Endothelial cell of umbilical vein (primary cell): ENCODE measurements at regions not wholly inside any gene's neighbourhood (a gene's known extent, or its start where the extent isn't known, plus 50 kb on each side); places are given as distances from the start of the nearest gene placed in this dataset.

Experiments
- EZH2 ChIP-seq: IDR thresholded peaks from 2 replicates; pipeline ENCODE4 v1.6.1; 2012; ENCODE audit warnings: borderline replicate concordance, low read depth, mild to moderate bottlenecking, moderate library complexity, low read length, inconsistent platforms; ENCODE audit not compliant: severe bottlenecking
- FOS ChIP-seq: IDR thresholded peaks from 2 replicates; pipeline ENCODE4 v1.6.1; 2011; ENCODE audit warnings: mild to moderate bottlenecking, low read length, moderate library complexity, borderline replicate concordance; ENCODE audit not compliant: insufficient read depth
- JUN ChIP-seq: IDR thresholded peaks from 2 replicates; pipeline ENCODE4 v1.6.1; 2011; ENCODE audit warnings: borderline replicate concordance, low read depth; ENCODE audit not compliant: insufficient read length, insufficient read depth
- MYC ChIP-seq: IDR thresholded peaks from one replicate; pipeline ENCODE4 v1.6.1; 2011; ENCODE audit warnings: mild to moderate bottlenecking, low read depth, low read length
- POLR2A ChIP-seq: IDR thresholded peaks from 2 replicates; pipeline ENCODE4 v1.6.1; 2012; ENCODE audit warnings: low read depth, mild to moderate bottlenecking, control low read depth, low read length
- POLR2AphosphoS5 ChIP-seq: IDR thresholded peaks from 2 replicates; pipeline ENCODE4 v1.6.1; 2012; ENCODE audit warnings: low read depth, mild to moderate bottlenecking, control low read depth, low read length, moderate library complexity; ENCODE audit not compliant: insufficient read depth
- TF ChIP-seq, protein P1 (sequence below): IDR thresholded peaks from 2 replicates; pipeline ENCODE4 v1.6.1; 2011; ENCODE audit not compliant: insufficient read depth, insufficient read length
- TF ChIP-seq, protein P2 (sequence below), 2 donors: IDR thresholded peaks; 1 replicate in 1 of 2; 2 replicates in 1 of 2; pipeline ENCODE4 v1.5.1; 2011; ENCODE audit warnings: low read length in 2 of 2, mild to moderate bottlenecking in 2 of 2, moderate library complexity in 2 of 2, control low read depth in 1 of 2, inconsistent platforms in 1 of 2, low read depth in 1 of 2; ENCODE audit not compliant: insufficient read depth in 1 of 2; ENCODE audit errors: extremely low read depth in 1 of 2

- TF ChIP-seq, protein P1, sequence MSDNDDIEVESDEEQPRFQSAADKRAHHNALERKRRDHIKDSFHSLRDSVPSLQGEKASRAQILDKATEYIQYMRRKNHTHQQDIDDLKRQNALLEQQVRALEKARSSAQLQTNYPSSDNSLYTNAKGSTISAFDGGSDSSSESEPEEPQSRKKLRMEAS = no peak
- TF ChIP-seq, protein P2, sequence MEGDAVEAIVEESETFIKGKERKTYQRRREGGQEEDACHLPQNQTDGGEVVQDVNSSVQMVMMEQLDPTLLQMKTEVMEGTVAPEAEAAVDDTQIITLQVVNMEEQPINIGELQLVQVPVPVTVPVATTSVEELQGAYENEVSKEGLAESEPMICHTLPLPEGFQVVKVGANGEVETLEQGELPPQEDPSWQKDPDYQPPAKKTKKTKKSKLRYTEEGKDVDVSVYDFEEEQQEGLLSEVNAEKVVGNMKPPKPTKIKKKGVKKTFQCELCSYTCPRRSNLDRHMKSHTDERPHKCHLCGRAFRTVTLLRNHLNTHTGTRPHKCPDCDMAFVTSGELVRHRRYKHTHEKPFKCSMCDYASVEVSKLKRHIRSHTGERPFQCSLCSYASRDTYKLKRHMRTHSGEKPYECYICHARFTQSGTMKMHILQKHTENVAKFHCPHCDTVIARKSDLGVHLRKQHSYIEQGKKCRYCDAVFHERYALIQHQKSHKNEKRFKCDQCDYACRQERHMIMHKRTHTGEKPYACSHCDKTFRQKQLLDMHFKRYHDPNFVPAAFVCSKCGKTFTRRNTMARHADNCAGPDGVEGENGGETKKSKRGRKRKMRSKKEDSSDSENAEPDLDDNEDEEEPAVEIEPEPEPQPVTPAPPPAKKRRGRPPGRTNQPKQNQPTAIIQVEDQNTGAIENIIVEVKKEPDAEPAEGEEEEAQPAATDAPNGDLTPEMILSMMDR (IDR thresholded peaks at IDR 0.05; ENCODE audit: extremely low read depth in 1 of 2, insufficient read depth in 1 of 2, low read depth in 1 of 2, low read length in 2 of 2) = no peak
- TF ChIP-seq EZH2 = no peak
- no peak for TF ChIP-seq MYC
- no peak for TF ChIP-seq FOS
- TF ChIP-seq POLR2A = no peak
- no peak for TF ChIP-seq POLR2AphosphoS5
- no peak for TF ChIP-seq JUN
Measured at GRCh38 chr5:133799571-133800237, 168.7 kb downstream of the C5orf15 start.
